GM19023 (cell line): ENCODE measurements at regions not wholly inside any gene's neighbourhood (a gene's known extent, or its start where the extent isn't known, plus 50 kb on each side); places are given as distances from the start of the nearest gene placed in this dataset.

Experiments
- ATAC-seq: cut with Tn5 transposase; IDR thresholded peaks from one replicate; pipeline ENCODE4 v1.9.1; 2021; ENCODE audit warnings: mild to moderate bottlenecking, moderate library complexity; ENCODE audit not compliant: unreplicated experiment

GRCh38 chr10:78445308-78445707, 411.6 kb downstream of the RPS24 start:
- no peak for ATAC-seq

GRCh38 chr10:78448470-78448869, 414.8 kb downstream of the RPS24 start:
- ATAC-seq: no peak

GRCh38 chr10:78448994-78449418, 415.3 kb downstream of the RPS24 start:
- ATAC-seq: no peak

GRCh38 chr10:78449554-78449953, 415.9 kb downstream of the RPS24 start:
- no peak for ATAC-seq

- no peak for ATAC-seq
Observed at GRCh38 chr10:78450239-78450638, 416.6 kb downstream of the RPS24 start.

- ATAC-seq: no peak
Observed at GRCh38 chr10:78450807-78451485, 417.3 kb downstream of the RPS24 start.

GRCh38 chr10:78451592-78451991, 417.9 kb downstream of the RPS24 start:
- no peak for ATAC-seq

GRCh38 chr10:78454123-78454645, 420.5 kb downstream of the RPS24 start:
- ATAC-seq: no peak

GRCh38 chr10:78455236-78455635, 421.6 kb downstream of the RPS24 start:
- no peak for ATAC-seq

- no peak for ATAC-seq
Observed at GRCh38 chr10:78455811-78456210, 422.1 kb downstream of the RPS24 start.

GRCh38 chr10:78456649-78457400, 423.2 kb downstream of the RPS24 start:
- no peak for ATAC-seq

- no peak for ATAC-seq
Observed at GRCh38 chr10:78457804-78458482, 424.3 kb downstream of the RPS24 start.

- ATAC-seq: no peak
Observed at GRCh38 chr10:78458983-78459638, 425.4 kb downstream of the RPS24 start.

GRCh38 chr10:78459639-78460037, 426.0 kb downstream of the RPS24 start:
- no peak for ATAC-seq

- no peak for ATAC-seq
Observed at GRCh38 chr10:78460204-78460603, 426.5 kb downstream of the RPS24 start.

- no peak for ATAC-seq
Observed at GRCh38 chr10:78461333-78461732, 427.7 kb downstream of the RPS24 start.

- ATAC-seq: no peak
Observed at GRCh38 chr10:78462176-78462575, 428.5 kb downstream of the RPS24 start.

- no peak for ATAC-seq
Observed at GRCh38 chr10:78462726-78463228, 429.1 kb downstream of the RPS24 start.

GRCh38 chr10:78464118-78464855, 430.6 kb downstream of the RPS24 start:
- no peak for ATAC-seq

- no peak for ATAC-seq
Observed at GRCh38 chr10:78464856-78465267, 431.2 kb downstream of the RPS24 start.
